ENCODE measurements at regions not wholly inside any gene's neighbourhood (a gene's known extent, or its start where the extent isn't known, plus 50 kb on each side); places are given as distances from the start of the nearest gene placed in this dataset.

GRCh38 chr11:11135820-11136476 is 217.1 kb downstream of the CSNK2A3 start:
- TF ChIP-seq CTCF (IDR thresholded peaks at IDR 0.05; ENCODE audit: insufficient read depth, low read depth, low read length) (no peak), EZH2 (IDR thresholded peaks at IDR 0.05; ENCODE audit: insufficient read depth, low read length) (no peak)
